Chondrocyte (in vitro differentiated cells): ENCODE measurements at regions not wholly inside any gene's neighbourhood (a gene's known extent, or its start where the extent isn't known, plus 50 kb on each side); places are given as distances from the start of the nearest gene placed in this dataset.

Source experiments
- DNase-seq: peaks from one replicate; pipeline ENCODE4 v3.0.0; 2021; ENCODE audit warnings: mixed read lengths, low spot score
- H3K27ac Mint-ChIP-seq: one replicate; pipeline ENCODE4 v1.8.0; 2021; ENCODE audit warnings: mild to moderate bottlenecking, moderate library complexity, mixed read lengths; ENCODE audit not compliant: unreplicated experiment
- H3K27me3 Mint-ChIP-seq: 2 replicates; pipeline ENCODE4 v1.8.0; 2021; ENCODE audit warnings: low read depth, mixed read lengths
- H3K36me3 Mint-ChIP-seq: 2 replicates; pipeline ENCODE4 v1.8.0; 2021; ENCODE audit warnings: low read depth, mixed read lengths
- H3K4me1 Mint-ChIP-seq: 2 replicates; pipeline ENCODE4 v1.8.0; 2021; ENCODE audit warnings: low read depth, mild to moderate bottlenecking, mixed read lengths
- H3K4me3 Mint-ChIP-seq: one replicate; pipeline ENCODE4 v1.8.0; 2021; ENCODE audit warnings: mild to moderate bottlenecking, moderate library complexity, mixed read lengths; ENCODE audit not compliant: unreplicated experiment
- H3K9me3 Mint-ChIP-seq: 2 replicates; pipeline ENCODE4 v1.8.0; 2021; ENCODE audit warnings: low read depth, mixed read lengths
- CTCF ChIP-seq: fragments of 200-600 bp; sonication (generic); IDR thresholded peaks from 2 replicates; pipeline ENCODE4 v1.5.0; 2021; ENCODE audit warnings: antibody characterized with exemption, mild to moderate bottlenecking, moderate library complexity

GRCh38 chr10:105383978-105384377 is 742.9 kb downstream of the SORCS3 start:
- TF ChIP-seq CTCF, result no peak
- no peak for DNase-seq
- Mint-ChIP-seq H3K4me1 (no peaks in the 10 kb centered on the region), H3K27me3 (no peaks in the 10 kb centered on the region), H3K27ac (no peak overlapping the region), H3K36me3 (no peaks in the 10 kb centered on the region), H3K9me3 (peaks cover 17% of the 10 kb centered on the region), H3K4me3 (no peak overlapping the region)

GRCh38 chr10:105370692-105371091 is 729.6 kb downstream of the SORCS3 start:
- H3K4me3 Mint-ChIP-seq, result no peak overlapping the region
- no peaks in the 10 kb centered on the region for H3K36me3 Mint-ChIP-seq
- no peak overlapping the region for H3K27ac Mint-ChIP-seq
- DNase-seq, result no peak
- H3K27me3 Mint-ChIP-seq, result no peaks in the 10 kb centered on the region
- H3K9me3 Mint-ChIP-seq, result peaks cover 15% of the 10 kb centered on the region
- H3K4me1 Mint-ChIP-seq, result no peaks in the 10 kb centered on the region
- no peak for TF ChIP-seq CTCF

- no peaks in the 10 kb centered on the region for H3K4me1 Mint-ChIP-seq
- H3K9me3 Mint-ChIP-seq, result peaks cover 7% of the 10 kb centered on the region
Observed at GRCh38 chr10:105359708-105360107, 718.6 kb downstream of the SORCS3 start.

GRCh38 chr10:105358911-105359310 is 717.8 kb downstream of the SORCS3 start:
- Mint-ChIP-seq H3K9me3 (peaks cover 5% of the 10 kb centered on the region), H3K4me1 (no peaks in the 10 kb centered on the region), H3K4me3 (no peak overlapping the region), H3K36me3 (no peaks in the 10 kb centered on the region), H3K27me3 (no peaks in the 10 kb centered on the region), H3K27ac (no peak overlapping the region)
- DNase-seq, result no peak
- TF ChIP-seq CTCF, result no peak

More at GRCh38 chr10:105359708-105360107, 718.6 kb downstream of the SORCS3 start:
- TF ChIP-seq CTCF, result no peak
- H3K36me3 Mint-ChIP-seq, result no peaks in the 10 kb centered on the region
- no peaks in the 10 kb centered on the region for H3K27me3 Mint-ChIP-seq
- DNase-seq, result no peak
- no peak overlapping the region for H3K27ac Mint-ChIP-seq
- no peak overlapping the region for H3K4me3 Mint-ChIP-seq

- no peak for TF ChIP-seq CTCF
- Mint-ChIP-seq H3K9me3 (peaks cover 5% of the 10 kb centered on the region), H3K27ac (no peak overlapping the region), H3K4me1 (no peaks in the 10 kb centered on the region), H3K36me3 (no peaks in the 10 kb centered on the region), H3K4me3 (no peak overlapping the region), H3K27me3 (no peaks in the 10 kb centered on the region)
- no peak for DNase-seq
Observed at GRCh38 chr10:105356626-105357025, 715.5 kb downstream of the SORCS3 start.
